ENCODE measurements at regions not wholly inside any gene's neighbourhood (a gene's known extent, or its start where the extent isn't known, plus 50 kb on each side); places are given as distances from the start of the nearest gene placed in this dataset.

DNA sequence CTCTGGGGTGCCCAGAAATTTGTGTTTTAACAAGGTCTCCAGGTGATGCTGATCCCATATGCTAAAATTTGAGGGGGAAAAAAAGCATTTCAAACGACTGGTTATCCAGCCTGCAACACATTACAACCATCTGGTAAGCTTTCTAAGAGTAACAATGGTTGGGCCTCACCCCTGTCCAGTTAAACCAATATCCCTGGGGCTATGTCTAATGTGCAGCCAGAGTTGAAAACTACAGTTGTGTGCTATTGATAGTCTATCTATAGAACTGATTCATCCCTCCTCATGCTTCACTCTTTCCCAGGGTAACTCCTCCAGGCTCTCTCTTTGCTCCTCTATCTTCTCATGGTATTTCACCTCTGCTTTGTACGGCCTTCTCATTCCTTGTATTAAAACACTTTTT is 458.3 kb downstream of the MMUT start:
- no peak overlapping the region for H3K4me3 ChIP-seq (ENCODE audit: low read depth, low read length)
- DNase-seq (ENCODE audit: low read depth), result no peak
- TF ChIP-seq, protein P1, sequence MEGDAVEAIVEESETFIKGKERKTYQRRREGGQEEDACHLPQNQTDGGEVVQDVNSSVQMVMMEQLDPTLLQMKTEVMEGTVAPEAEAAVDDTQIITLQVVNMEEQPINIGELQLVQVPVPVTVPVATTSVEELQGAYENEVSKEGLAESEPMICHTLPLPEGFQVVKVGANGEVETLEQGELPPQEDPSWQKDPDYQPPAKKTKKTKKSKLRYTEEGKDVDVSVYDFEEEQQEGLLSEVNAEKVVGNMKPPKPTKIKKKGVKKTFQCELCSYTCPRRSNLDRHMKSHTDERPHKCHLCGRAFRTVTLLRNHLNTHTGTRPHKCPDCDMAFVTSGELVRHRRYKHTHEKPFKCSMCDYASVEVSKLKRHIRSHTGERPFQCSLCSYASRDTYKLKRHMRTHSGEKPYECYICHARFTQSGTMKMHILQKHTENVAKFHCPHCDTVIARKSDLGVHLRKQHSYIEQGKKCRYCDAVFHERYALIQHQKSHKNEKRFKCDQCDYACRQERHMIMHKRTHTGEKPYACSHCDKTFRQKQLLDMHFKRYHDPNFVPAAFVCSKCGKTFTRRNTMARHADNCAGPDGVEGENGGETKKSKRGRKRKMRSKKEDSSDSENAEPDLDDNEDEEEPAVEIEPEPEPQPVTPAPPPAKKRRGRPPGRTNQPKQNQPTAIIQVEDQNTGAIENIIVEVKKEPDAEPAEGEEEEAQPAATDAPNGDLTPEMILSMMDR (conservative IDR thresholded peaks at IDR 0.05; ENCODE audit: low read depth, low read length), result no peak

DNA sequence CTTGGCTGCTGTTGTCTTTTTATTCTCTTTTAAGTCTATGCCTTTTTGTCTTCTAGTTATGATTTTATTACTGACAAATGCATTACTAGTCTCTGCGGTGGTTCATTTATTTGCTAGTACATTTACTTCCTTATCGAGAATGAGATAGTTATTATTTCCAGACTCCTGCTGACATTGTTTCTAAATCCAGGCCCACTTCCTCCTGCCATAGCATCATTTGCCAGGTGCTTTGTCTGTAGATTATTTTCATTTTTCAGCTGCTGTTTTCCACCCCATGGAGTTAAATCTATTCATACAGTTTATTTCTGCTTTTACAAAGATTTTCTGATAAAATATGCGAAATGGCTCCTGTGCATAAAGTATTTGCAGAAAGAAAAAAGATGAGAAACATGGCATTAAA is 459.7 kb downstream of the MMUT start:
- TF ChIP-seq, protein P1 (conservative IDR thresholded peaks at IDR 0.05; ENCODE audit: low read depth, low read length), result no peak
- H3K4me3 ChIP-seq (ENCODE audit: low read depth, low read length), result no peak overlapping the region
- DNase-seq (ENCODE audit: low read depth), result peak; percentile 14

DNA sequence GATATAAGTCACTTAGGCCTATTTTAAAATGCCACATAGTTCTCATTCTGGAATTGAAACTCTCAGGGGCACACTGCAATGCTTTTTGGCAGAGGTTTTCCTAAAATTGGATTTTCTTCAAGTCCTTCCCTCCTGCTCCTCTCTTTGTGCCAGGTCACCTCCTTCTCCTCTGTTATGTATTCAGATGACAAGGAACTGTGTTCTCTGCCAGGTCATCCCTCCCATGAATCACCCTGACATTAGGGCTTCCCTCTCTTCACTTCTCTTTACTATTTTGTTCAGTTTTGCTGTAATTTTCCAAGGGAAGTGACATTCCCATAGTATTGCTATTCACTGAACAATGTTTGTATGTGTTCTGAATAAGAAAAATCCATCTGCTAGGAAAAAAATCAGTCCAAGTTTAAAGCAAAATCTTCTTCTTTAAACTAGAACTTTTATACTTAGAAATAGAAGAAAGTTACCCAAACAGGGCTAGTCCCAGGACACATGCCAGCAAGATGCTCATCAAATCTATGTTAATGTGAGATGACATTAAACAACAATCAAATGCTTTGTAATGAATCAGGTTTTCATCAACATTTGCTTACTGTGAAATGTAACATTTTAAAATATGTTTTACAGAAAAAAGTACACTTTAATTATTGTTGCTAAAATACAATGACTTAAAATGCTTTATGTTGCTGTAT is 461.1 kb downstream of the MMUT start:
- peak; percentile 18 for DNase-seq (ENCODE audit: low read depth)
- H3K4me3 ChIP-seq (ENCODE audit: low read depth, low read length), result no peak overlapping the region
- TF ChIP-seq, protein P1 (conservative IDR thresholded peaks at IDR 0.05; ENCODE audit: low read depth, low read length), result no peak

DNA sequence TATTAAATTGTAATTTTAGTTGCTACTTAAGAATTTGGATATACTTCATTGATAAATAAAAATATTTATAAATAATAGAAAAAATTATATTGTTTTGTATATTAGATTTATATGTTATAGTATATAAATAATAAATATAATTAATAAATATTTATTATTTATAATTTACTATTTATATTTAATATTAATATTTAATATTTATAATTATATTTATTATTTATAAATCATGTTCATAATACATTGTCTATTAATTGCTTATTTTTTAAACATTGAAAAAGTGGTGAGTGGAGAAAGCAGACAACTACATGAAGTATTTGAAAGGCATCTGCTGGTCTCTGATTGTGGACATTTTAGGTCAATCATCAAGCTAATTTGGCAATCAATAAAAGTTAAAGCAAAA is 464.5 kb downstream of the MMUT start:
- no peak overlapping the region for H3K4me3 ChIP-seq (ENCODE audit: low read depth, low read length)
- TF ChIP-seq, protein P1 (conservative IDR thresholded peaks at IDR 0.05; ENCODE audit: low read depth, low read length), result no peak
- no peak for DNase-seq (ENCODE audit: low read depth)

DNA sequence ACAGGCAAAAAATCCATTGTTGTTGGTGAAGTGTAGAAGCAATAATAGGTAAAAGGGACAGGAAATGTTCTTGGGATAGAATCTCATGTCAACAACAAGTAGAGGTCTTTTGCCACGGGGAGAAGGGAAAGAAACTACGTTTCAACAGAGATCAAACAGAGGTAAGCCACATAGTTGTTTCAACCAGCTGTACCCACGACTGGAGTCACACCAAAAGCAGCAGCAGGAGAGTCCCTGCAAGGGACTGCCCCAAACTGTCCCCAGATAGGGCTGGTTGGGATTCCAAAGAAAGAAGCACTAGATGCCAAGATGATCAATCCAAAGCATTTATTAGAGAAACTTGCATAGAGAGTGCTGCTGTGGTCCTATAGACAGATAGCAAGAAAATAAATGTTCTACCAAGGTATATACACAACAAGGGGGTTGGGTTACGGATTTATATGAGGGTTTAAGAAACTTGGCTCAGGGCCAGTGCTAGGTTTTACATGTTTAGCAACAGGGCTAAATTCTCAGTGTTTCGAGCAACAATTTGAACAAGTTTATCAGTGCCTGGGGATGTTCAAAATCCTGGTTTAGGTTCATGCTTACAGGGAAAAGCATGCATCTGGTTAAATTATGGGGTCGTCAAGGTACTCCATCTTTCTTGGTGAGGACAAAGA is 466.5 kb downstream of the MMUT start:
- TF ChIP-seq, protein P1 (conservative IDR thresholded peaks at IDR 0.05; ENCODE audit: low read depth, low read length), result no peak
- no peak overlapping the region for H3K4me3 ChIP-seq (ENCODE audit: low read depth, low read length)
- DNase-seq (ENCODE audit: low read depth), result no peak

DNA sequence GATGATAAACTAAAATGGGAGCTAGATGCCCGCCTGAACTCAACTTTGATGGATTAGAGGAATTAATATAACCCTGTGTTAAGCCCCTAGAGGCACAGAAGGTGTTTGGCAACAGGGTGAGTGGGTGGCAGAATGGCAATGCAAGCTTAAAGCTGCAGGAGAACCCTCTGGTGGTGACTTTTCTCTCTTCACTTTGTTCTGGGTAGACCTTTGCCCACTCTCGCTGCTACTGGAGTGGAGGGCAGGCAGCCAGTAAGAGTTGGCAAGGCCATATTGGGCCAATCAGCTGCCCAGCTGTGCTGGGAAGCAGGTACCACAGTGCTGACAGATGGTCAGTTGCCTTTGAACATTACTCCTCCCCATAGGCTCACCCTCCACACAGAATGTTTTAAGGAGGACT is 468.2 kb downstream of the MMUT start:
- TF ChIP-seq, protein P1 (conservative IDR thresholded peaks at IDR 0.05; ENCODE audit: low read depth, low read length), result no peak
- no peak overlapping the region for H3K4me3 ChIP-seq (ENCODE audit: low read depth, low read length)
- DNase-seq (ENCODE audit: low read depth), result no peak

DNA sequence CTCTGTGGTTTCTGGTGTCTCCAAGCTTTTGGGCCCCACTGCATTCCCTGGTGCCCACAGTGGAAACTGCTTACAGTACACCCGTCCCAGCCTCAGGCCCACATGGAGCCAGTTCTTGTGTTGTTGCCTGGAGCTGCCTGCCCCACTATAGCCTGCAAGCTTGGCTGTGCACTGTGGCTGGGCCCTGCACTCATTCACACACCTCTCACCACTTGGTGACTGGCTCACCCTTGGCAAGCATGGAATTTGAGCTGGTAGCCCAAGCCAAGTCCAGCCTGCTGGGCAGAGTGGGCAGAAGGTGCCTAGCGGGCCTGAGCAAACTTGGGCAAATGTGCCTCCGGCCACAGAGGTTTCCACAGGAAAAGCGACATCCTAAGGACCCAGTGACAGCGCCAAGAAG is 472.3 kb downstream of the MMUT start:
- TF ChIP-seq, protein P1 (conservative IDR thresholded peaks at IDR 0.05; ENCODE audit: low read depth, low read length), result no peak
- no peak for DNase-seq (ENCODE audit: low read depth)
- H3K4me3 ChIP-seq (ENCODE audit: low read depth, low read length), result no peak overlapping the region
